Activated CD4-positive, alpha-beta T cell treated with anti-CD3 and anti-CD28 coated beads, Interleukin-10, Interleukin-2, amounts not matched to agents 100 ng/mL and 50 ng/mL, durations not matched to agents 16 hours and 8 hours (primary cell): ENCODE measurements at regions not wholly inside any gene's neighbourhood (a gene's known extent, or its start where the extent isn't known, plus 50 kb on each side); places are given as distances from the start of the nearest gene placed in this dataset.

Experiments used
- DNase-seq: peaks from one replicate; pipeline ENCODE4 v3.0.0-alpha.2; 2020

DNA sequence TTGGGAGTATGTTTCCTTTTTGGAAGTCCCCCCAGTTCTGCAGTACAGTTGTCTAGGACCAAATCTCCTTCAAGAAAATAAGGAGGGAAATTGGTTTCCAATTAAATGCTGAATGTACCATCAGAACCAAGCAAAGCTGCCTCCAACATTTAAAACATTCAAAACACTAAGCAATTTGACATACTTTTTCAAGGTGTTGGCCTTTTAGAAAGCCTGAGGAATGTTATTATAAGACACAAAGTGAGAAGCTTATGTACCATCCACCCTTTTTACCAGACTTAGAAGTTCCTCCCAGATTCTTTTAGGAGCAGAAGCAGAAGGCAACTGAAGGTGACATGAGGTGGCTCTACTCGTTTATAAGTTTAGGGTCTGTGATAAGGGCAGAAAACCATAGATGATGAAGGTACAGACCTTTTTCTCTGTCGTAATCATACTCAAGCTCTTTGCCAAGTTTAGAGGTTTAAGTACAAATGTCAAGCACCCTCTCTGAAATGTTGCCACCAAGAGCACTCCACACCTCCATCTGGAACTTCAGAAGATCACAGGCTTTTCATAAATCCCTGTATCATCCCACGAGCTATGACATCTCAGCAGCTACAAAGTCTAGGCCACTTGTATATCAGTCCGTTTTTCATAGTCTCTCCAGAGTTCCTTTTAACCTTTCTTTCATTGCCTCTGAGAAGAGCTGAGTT is 282.5 kb upstream of the THBS1 start:
- DNase-seq: no peak

DNA sequence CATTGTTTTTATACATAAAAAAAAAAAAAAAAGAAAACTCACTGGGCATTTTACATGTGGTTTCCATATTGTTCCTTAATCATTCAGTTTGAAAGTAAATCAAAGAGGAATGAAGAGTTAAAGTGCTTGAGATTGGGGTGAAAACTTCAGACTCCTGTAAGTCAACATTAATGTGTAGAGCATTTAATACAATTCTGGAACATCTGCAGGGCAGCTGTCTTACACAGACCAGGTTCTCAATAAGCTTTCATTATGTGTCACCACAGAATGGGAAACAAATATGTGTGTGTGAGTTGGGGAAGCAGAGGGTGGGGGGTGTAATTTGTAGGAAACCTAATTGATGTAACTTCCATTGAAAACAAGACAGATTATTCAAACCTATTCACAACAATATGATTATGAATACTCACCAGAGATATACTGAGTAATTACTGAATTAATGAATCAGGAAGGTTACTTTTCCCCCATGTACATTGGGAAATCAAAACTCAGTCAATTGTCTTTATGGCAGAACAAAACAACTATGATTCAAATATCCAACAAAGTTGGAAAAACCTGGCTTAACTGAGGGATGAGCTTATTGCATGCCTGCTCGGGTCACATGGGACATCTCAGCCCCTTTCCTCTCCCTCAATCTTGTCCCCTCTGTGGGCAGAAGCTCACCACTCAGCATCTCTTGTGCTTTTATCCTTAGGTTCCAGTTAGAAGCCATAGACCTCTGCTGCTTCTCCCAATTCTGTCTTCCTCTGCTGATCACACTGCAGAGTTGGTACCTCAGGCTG is 281.2 kb upstream of the THBS1 start:
- peak; percentile 8 for DNase-seq

DNA sequence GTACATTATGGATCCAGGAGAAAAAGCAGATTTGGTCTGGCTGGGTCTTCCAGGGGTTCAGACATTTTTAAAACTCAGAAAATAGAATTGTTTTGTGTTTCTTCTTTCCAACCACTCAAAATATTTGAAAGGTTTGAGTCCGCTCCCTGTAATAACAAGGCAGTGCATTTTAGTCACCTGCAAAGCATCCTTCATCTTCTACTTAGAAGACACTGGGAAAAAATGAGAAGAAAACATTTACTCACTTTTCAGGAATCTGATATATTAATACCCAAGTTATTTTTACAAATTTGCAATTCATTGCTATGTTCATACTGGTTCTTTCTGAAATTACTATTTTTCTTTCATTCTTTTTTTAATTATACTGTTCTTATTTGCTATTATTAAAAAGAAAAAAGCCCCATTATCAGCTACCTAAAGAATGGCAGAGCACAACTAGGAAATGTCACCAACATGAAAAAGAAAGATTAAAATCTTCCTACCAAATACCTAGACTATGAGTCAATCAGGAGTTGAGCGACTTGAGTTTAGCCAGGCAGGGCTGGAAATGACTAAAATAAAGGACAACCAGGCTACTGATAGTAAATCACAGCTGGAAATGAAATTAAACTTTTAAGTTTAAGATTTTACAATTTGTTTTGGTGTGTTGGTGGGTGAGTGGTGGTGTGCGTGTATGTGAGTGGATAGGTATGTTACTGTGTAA is 280.3 kb upstream of the THBS1 start:
- no peak for DNase-seq

- no peak for DNase-seq
These were observed 279.3 kb upstream of the THBS1 start for GRCh38 chr15:39301589-39301999.

GRCh38 chr15:39302936-39303335 is 277.9 kb upstream of the THBS1 start:
- DNase-seq: no peak

GRCh38 chr15:39304201-39304841 is 276.6 kb upstream of the THBS1 start:
- no peak for DNase-seq

GRCh38 chr15:39304931-39305728 is 275.7 kb upstream of the THBS1 start:
- DNase-seq: no peak

GRCh38 chr15:39310633-39311032 is 270.2 kb upstream of the THBS1 start:
- no peak for DNase-seq

DNA sequence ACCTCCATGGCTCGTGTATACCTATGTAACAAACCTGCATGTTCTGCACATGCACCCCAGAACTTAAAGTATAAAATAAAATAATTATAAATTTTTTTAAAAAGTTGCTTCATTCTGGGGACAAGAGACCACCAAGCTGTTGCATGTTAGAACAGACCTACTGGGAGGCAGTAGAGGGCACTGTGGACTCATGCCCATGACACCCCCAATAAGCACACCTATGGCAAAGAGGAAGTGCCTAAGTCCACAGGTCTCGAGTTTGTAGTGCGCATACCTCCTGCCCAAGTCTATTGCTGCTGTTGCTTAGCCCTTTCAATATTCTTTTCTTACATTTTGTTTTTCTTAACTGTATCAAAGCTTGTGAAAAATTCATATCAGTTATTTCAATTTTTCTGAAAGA is 267.9 kb upstream of the THBS1 start:
- DNase-seq: peak; percentile 3

GRCh38 chr15:39313467-39313866 is 267.4 kb upstream of the THBS1 start:
- no peak for DNase-seq

DNA sequence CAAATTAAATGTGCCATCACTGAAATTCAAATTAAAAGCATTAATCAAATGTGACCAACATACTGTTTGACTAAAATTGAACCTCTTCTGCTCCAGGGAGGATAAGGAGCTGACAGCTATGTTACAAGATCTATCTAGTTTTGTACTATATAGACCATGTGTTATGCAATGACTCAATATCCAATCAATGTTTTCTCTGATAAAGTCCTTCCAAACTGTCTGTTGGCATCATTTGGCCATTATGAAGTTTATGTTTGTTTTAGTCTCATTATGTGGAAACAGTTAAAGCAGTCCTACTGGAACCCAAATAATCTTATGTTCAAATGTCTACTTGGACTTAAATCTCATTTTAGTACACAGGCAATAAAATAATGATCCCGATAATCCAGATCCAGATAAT is 267.0 kb upstream of the THBS1 start:
- DNase-seq: no peak

- DNase-seq: no peak
These were observed 265.6 kb upstream of the THBS1 start for GRCh38 chr15:39315206-39315850.

DNA sequence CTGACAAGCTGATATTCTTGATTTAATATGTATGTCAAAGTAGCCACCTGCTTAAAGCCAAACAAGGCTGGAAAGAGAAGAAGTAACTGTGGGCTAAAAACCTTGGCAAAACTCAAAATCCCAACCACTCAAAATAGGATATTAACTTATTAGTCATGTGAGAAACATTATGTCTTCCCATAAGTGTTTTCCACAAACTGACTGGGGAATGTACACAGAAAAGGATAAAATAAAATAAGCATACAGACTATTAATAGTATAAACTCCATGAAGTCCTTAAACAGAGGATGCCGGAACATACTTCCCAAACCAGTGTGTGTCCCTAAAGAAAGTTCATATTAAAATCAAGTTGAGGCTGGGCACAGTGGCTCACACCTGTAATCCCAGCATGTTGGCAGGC is 263.7 kb upstream of the THBS1 start:
- no peak for DNase-seq

DNA sequence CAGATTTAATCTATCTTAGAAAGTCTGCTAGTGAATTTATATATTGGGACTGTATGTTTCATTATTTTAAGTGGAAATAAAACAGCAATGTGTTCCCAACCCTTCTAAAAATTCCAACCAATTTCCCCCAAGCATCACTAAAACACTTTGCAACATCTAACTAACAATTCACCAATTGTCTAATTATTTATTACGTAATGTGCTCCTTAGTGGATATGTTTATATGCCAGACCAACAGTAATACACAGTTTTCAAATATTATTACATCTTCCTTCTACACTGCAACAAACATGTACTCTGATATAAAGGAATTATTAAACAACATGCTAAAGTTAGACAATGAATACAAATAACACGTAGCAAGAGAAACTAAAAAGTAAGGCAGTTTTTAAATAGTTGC is 262.6 kb upstream of the THBS1 start:
- no peak for DNase-seq

DNA sequence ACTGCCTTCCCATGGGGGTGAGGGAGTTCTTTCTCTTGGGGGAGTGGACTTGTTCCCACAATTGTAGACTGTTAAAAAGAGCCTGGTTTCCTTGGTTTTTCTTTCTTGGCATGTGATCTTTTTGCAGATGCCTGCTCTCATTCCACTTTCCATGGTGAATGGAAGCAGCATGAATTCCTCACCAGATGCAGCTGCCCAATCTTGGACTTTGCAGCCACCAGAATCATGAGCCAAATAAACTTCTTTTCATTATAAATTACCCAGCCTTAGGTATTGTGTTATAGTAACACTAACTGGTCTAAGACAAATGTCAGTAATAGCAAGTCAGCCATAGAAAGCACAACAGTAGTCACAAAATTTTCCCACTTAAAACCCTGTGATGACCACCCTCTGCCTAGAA is 260.5 kb upstream of the THBS1 start:
- DNase-seq: no peak

DNA sequence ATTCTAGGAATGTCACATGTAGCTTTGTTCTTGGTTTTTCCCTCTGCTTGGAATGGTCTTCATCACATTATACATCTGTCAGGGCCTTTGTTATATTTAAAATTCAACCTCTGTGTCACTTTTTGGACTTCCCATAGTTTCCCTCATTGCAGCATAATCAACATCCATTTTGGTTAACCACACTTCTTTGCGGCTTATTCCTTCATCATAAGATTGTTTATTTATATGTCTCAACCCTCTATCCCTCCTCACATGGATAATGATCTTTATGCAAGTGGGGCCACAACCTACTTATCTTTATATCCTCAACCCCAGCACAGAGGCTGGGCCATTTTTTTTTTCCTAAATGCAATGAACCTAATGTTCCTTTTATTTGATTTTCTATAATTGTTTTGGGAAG is 260.0 kb upstream of the THBS1 start:
- DNase-seq: no peak

- no peak for DNase-seq
These were observed 258.9 kb upstream of the THBS1 start for GRCh38 chr15:39321977-39322376.

- DNase-seq: no peak
These were observed 257.7 kb upstream of the THBS1 start for GRCh38 chr15:39323157-39323556.

GRCh38 chr15:39323706-39324105 is 257.2 kb upstream of the THBS1 start:
- no peak for DNase-seq

DNA sequence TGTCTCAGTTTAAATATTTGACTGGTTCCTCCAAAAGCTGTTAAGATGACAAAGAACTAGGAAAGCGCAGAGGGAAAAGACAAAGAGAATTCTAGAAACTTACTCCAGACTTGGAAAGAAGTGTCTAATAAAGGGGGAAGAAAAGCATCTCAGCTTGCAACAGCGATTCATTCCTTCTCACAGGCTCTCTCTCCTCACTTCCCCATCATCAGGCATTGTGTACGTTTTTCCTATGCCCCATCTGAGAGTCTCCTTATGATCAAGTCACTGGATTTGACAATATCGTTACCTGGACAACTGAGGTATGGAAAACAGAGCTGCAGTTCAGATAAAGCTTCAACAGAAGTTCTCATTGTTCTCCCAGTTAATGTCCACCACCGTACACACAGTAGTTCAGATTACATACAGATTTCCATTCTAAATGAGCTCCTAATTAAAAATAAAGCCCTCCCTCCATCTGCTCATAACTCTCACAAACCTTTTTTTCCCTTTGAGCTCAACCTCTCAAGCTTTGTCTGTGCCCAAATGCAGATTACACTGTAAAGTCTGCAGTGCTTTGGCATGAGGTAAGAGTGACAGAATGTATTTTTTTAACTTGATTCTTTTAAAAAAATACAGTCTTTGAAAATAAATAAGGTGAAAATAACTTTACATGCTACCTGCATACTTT is 254.4 kb upstream of the THBS1 start:
- DNase-seq: no peak

DNA sequence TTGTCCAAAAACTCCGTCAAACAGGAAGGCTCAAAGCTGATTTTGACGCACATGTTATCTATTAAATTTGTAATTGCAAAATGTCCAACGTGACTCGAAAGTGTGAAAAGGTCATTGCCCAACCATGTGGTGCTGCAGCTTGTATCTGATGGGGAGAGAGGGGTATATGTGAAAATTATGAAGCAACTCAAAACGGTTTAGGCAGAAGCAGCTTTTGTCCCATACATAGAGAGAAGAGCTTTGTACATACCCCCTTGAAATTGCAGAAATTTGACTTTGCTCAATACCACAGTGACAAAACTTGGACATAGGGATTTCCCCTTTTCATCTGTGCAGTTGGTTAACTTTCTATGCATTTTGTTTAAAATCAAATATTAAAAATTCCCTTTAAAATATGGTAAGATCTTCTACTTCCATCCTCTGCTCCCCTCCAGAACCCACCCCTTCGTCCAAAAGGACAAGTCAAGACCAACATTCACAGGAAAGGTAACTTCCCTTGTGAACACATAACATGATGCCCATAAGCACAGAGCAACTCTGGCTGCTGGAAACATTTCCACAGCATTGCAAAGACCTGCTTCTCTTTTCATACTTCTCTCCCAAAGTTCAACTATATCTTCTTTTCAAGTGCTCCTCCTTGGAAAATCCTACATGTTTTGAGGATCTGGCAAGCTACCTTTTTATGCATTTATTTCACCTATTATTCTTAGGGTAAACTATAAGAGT is 253.7 kb upstream of the THBS1 start:
- no peak for DNase-seq
